Small intestine (tissue), 7 donors: ENCODE measurements at regions not wholly inside any gene's neighbourhood (a gene's known extent, or its start where the extent isn't known, plus 50 kb on each side); places are given as distances from the start of the nearest gene placed in this dataset.
A peak's percentile ranks its signal among the peaks of the same experiment; 100 is the strongest.

Source experiments
- DNase-seq, 2 donors: peaks; one replicate each; pipeline versions ENCODE4 v3.0.0 to v3.0.0-alpha.2; 2013
- FAIRE-seq: peaks from 2 replicates; lab custom pipeline; 2012; peaks lifted over from hg19 to GRCh38; lab: Jason Lieb, UNC
- H3K27ac ChIP-seq, 3 donors: one replicate each; pipeline ENCODE4 v1.5.1; 2013; ENCODE audit warnings: low read length in 2 of 3, mild to moderate bottlenecking in 2 of 3, control low read depth in 1 of 3, inconsistent platforms in 1 of 3, low read depth in 1 of 3, moderate library complexity in 1 of 3
- H3K27me3 ChIP-seq, 3 donors: one replicate each; pipeline ENCODE4 v1.6.1; 2013; ENCODE audit warnings: low read length in 3 of 3, inconsistent platforms in 1 of 3; ENCODE audit not compliant: control insufficient read depth in 3 of 3, insufficient read depth in 3 of 3
- H3K36me3 ChIP-seq, 3 donors: one replicate each; pipeline ENCODE4 v1.6.1; 2013; ENCODE audit warnings: low read length in 3 of 3, inconsistent platforms in 1 of 3, low read depth in 1 of 3, mild to moderate bottlenecking in 1 of 3, moderate library complexity in 1 of 3; ENCODE audit not compliant: control insufficient read depth in 3 of 3, insufficient read depth in 2 of 3
- H3K4me1 ChIP-seq, 3 donors: one replicate each; pipeline ENCODE4 v1.6.1; 2013; ENCODE audit warnings: low read length in 2 of 3, inconsistent platforms in 1 of 3, low read depth in 1 of 3, mild to moderate bottlenecking in 1 of 3, moderate library complexity in 1 of 3; ENCODE audit not compliant: control insufficient read depth in 3 of 3, insufficient read depth in 2 of 3
- H3K4me3 ChIP-seq, 3 donors: one replicate each; pipeline ENCODE4 v1.5.1; 2013; ENCODE audit warnings: low read length in 3 of 3, control low read depth in 1 of 3, inconsistent platforms in 1 of 3, low read depth in 1 of 3, mild to moderate bottlenecking in 1 of 3, moderate library complexity in 1 of 3
- H3K9me3 ChIP-seq, 2 donors: one replicate each; pipeline ENCODE4 v1.6.1; 2013; ENCODE audit warnings: low read depth in 1 of 2, low read length in 1 of 2; ENCODE audit not compliant: control insufficient read depth in 2 of 2, insufficient read depth in 1 of 2
- WGBS, 3 donors: extraction: QIAGEN DNeasy Blood & Tissue Kit; methylation state at CpG; one replicate each; pipeline ENCODE4 v1.1.7; 2013; 5-methylcytosine and 5-hydroxymethylcytosine counted together
- donor health status: healthy with polysubstance abuse.
- donor health status: control.
- donor health status: control.
- donor health status: Bipolar disorder and iron deficiency.
- donor health status: healthy.

DNA sequence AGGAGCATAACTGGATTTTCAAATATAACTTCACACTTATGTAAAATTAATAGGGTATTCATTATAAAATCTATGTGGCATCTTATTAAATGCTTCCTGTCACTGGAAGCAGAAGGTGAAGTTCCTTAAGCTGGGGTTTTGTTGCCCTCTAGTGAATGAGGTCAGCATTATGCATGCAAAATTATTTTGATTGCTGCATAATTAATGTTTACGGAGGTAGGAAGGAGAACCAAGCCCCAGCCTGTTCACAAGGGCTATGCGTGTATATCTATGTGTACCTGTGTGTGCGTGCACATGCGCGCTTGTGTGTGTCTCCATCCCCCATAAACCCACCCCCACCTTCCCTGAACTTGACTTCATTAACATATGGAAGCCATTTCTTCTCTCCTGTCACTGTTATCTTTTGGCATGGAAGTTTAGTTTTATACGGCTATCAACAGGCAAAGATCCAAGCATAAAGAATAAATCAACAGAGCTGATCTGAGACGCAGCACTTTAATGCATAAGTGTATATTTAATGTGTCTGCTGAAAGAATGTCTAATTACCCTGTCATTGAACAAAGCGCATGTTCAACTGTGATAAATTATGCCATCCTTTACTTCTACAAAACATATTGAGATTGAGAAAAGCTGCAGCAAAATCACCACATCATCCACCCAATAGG lies 90.2 kb upstream of the CDH4 start:
- H3K4me1 ChIP-seq: no peaks in the 10 kb centered on the region
- H3K27ac ChIP-seq: no peak overlapping the region
- WGBS, 3 donors: 67 to 73% (median 68%) methylated on average over 8 of the region's 8 CpGs
- H3K36me3 ChIP-seq: no peaks in the 10 kb centered on the region
- no peaks in the 10 kb centered on the region for H3K9me3 ChIP-seq
- DNase-seq: no peak
- H3K27me3 ChIP-seq: no peaks in the 10 kb centered on the region
- no peak overlapping the region for H3K4me3 ChIP-seq
- no peak for FAIRE-seq

DNA sequence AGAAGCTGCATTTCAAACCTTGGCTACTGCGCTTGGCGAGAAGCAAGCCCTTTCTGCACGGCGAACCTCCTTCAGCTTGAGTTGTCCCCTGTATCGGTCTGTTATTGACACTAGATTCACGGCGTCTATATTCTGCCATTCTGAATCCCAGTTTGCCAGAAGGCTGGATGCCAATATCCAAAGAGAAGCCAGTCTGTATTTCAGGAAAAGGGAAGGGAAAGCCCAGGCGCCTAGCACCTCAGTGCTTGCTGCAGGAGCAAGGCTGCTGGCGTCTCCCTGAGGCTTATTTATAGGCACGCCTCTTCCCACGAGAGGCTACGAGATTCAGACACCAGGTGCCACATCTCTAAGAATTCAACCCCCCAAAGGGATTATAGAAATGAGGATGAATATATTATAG lies 89.6 kb upstream of the CDH4 start:
- Histone ChIP-seq H3K4me3 (no peak overlapping the region), H3K27ac (no peak overlapping the region), H3K27me3 (no peaks in the 10 kb centered on the region), H3K4me1 (no peaks in the 10 kb centered on the region), H3K9me3 (no peaks in the 10 kb centered on the region), H3K36me3 (no peaks in the 10 kb centered on the region)
- FAIRE-seq (no peak), DNase-seq (no peak)
- WGBS, 3 donors: 77 to 82% (median 80%) methylated on average over 12 of the region's 12 CpGs

DNA sequence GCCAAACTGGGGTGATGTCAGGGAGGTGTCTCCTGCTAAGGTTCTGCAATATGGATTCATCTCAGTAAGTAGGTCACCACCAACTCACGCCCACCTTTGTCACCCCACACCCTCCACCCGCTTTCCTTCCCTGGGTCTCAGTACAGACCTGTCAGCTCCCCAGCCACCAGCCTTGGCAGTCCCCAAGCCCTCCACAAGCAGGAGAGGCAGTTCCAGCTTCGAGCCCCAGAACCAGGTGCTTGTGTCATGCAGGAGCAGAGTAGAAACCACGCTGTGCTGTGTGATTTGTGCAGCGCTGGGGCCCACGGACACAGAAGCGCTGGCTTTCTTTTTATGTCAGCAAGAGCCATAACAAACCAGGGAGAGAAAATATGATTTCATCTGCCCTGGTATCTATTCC lies 89.0 kb upstream of the CDH4 start:
- WGBS, 3 donors: 68 to 77% (median 71%) methylated on average over 7 of the region's 7 CpGs
- no peak for DNase-seq
- no peak for FAIRE-seq
- Histone ChIP-seq H3K27me3 (no peaks in the 10 kb centered on the region), H3K27ac (no peak overlapping the region), H3K36me3 (no peaks in the 10 kb centered on the region), H3K4me1 (no peaks in the 10 kb centered on the region), H3K9me3 (no peaks in the 10 kb centered on the region), H3K4me3 (no peak overlapping the region)

DNA sequence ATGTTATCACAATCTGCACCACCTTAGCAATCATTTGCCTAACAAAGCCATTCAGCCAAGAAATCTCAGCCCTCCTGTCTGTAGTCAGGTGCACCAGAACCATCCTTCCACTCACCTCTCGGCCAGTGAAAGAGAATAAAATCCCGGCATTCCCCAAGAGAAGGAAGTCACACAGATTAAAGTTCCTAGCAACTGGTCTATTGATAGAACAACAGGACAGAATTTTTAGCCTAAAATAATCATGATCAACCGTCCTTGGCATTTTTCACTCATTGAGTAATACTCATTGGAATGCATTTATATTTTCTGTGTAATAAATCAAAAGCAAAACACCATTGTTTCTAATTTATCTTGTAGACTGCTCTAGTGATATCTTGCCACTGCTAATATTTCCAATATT lies 85.7 kb upstream of the CDH4 start:
- no peaks in the 10 kb centered on the region for H3K27me3 ChIP-seq
- 48 to 55% (median 49%) methylated on average over 3 of the region's 3 CpGs for WGBS, 3 donors
- H3K27ac ChIP-seq: no peak overlapping the region
- FAIRE-seq (no peak), DNase-seq (no peak)
- H3K4me3 ChIP-seq: no peak overlapping the region
- H3K4me1 ChIP-seq: no peaks in the 10 kb centered on the region
- no peaks in the 10 kb centered on the region for H3K9me3 ChIP-seq
- no peaks in the 10 kb centered on the region for H3K36me3 ChIP-seq

DNA sequence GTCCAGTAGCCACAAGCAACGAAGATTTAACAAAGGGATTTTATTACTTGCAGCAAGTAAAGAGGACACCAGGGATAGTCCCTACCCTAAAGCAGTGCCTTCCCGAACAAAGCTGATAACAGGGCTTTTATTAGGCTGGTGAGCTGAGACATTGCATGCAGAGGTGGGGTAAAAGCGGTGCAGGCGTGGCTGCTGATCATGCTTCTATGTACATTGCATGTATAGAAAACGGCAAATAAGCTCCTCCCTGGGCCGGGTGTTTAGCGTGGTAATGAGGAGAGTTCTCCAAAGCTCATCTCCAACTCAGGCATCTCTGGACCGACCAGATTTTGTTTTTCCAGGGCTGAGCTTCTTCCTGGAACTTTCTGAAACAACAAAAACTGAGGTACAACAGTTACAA lies 83.5 kb upstream of the CDH4 start:
- Histone ChIP-seq H3K4me1 (no peaks in the 10 kb centered on the region), H3K27ac (no peak overlapping the region), H3K9me3 (no peaks in the 10 kb centered on the region), H3K4me3 (no peak overlapping the region), H3K36me3 (no peaks in the 10 kb centered on the region), H3K27me3 (no peaks in the 10 kb centered on the region)
- no peak for FAIRE-seq
- DNase-seq: peak in 1 of 2 donors; percentile 32
- 20 to 59% (median 38%) methylated on average over 8 of the region's 8 CpGs for WGBS, 3 donors

DNA sequence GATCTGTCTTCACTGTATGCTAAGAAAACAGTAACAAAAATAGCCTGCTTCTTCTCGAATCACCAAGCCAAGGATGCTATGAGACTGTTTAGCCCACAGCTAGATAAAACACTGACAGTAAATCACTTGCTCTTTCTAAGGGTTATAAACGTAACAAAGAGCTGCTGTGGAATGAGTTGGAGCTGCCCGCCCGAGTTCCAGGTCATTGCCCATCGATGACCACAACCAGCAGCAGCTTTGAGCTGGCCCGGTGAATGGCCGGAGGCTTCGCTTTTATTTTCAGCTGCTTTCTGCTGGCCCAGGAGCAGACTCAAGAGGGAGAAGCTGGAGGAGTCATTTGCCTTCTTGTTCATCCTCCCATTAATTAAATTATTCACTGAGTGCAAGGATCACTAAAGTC lies 82.2 kb upstream of the CDH4 start:
- H3K27ac ChIP-seq: no peak overlapping the region
- WGBS, 3 donors: 63 to 80% (median 73%) methylated on average over 8 of the region's 8 CpGs
- no peaks in the 10 kb centered on the region for H3K9me3 ChIP-seq
- H3K27me3 ChIP-seq: no peaks in the 10 kb centered on the region
- FAIRE-seq (no peak), DNase-seq (no peak)
- no peaks in the 10 kb centered on the region for H3K36me3 ChIP-seq
- H3K4me1 ChIP-seq: no peaks in the 10 kb centered on the region
- H3K4me3 ChIP-seq: no peak overlapping the region

DNA sequence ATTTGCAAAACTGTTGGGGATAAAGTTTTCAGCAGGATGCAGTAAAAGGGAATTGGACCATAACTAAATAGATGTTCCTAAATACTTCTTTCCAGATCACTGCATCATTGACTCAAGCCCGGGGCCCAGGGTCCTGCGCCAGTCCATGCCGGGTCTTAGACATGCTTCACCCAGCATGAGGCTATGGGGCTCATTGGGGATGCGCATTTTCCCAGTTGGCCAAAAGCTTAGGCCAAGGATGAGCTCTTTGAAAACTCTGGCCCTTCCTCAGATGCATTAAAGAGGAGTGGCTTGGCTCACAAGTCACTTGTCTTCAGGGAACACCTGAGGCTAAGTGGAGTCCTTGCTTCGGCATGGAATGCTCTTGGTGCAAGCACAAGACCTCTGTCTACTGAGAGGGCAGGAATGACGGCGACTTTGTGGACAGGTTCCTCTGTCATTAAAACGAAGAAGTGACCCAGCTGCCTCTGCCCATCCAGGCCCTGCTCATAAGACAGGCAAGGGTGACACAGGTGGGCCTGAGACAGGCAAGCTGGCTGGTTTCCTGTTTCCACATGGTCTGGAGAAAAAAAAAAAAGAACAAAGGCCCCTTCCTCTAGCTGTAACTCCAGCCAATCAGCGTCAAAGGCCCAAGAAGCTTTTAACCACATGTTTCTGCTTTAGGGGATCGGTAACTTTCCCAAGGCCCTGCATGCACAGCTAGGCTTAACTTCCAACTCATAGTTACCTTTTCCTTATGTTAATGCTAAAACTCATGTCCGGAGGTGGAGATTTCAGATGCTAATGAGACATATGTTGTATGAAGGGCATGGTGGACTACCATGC lies 81.4 kb upstream of the CDH4 start:
- 56 to 69% (median 65%) methylated on average over 11 of the region's 11 CpGs for WGBS, 3 donors
- H3K4me3 ChIP-seq: no peak overlapping the region
- H3K4me1 ChIP-seq: no peaks in the 10 kb centered on the region
- H3K27ac ChIP-seq: no peak overlapping the region
- DNase-seq (no peak), FAIRE-seq (no peak)
- H3K27me3 ChIP-seq: no peaks in the 10 kb centered on the region
- no peaks in the 10 kb centered on the region for H3K36me3 ChIP-seq
- no peaks in the 10 kb centered on the region for H3K9me3 ChIP-seq

DNA sequence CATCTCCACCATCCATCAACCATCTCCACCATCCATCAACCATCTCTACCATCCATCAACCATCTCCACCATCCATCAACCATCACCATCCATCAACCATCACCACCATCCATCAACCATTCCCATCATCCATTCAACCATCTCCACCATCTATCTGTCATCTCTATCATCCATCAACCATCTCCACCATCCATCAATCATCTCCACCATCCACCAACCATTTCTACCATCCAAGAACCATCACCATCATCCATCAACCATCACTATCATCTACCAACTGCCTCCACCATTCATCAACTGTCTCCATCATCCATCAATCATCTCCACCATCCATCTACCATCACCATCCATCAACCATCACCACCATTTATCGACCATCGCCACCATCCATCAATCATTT lies 78.8 kb upstream of the CDH4 start:
- no peak for DNase-seq
- Histone ChIP-seq H3K4me3 (no peak overlapping the region), H3K27ac (no peak overlapping the region), H3K4me1 (no peaks in the 10 kb centered on the region), H3K27me3 (no peaks in the 10 kb centered on the region), H3K9me3 (no peaks in the 10 kb centered on the region), H3K36me3 (no peaks in the 10 kb centered on the region)
- 93 to 100% (median 95%) methylated on average over 2 of the region's 2 CpGs for WGBS, 3 donors
- no peak for FAIRE-seq
